ENCODE measurements at regions not wholly inside any gene's neighbourhood (a gene's known extent, or its start where the extent isn't known, plus 50 kb on each side); places are given as distances from the start of the nearest gene placed in this dataset.

GRCh38 chr12:94873734-94874517 is 129.6 kb downstream of the NDUFA12 start:
- H3K36me3 Mint-ChIP-seq (ENCODE audit: low read depth) = no peaks in the 10 kb centered on the region
- H3K4me1 Mint-ChIP-seq = peaks cover 19% of the 10 kb centered on the region
- peak overlapping the region; percentile 20 for H3K4me3 Mint-ChIP-seq
- no peak overlapping the region for H3K27ac Mint-ChIP-seq
- peaks cover 57% of the 10 kb centered on the region for H3K27me3 Mint-ChIP-seq
- ChIA-PET CTCF (interaction anchor here (0.6 kb wide), 1 partner anchor 618 kb away, joined by 4 read pairs; no protein-coding TSS in a partner anchor), POLR2A (interaction anchor here (0.7 kb wide), 1 partner anchor 666 kb away, joined by 3 read pairs; no protein-coding TSS in a partner anchor)
- intact Hi-C loops (cut with DNase I, micrococcal nuclease) = loop anchor here in 1 of 2 experiments (2.0 kb wide), 2 partner anchors 271 to 733 kb away; no protein-coding TSS in a partner anchor
- no peaks in the 10 kb centered on the region for H3K9me3 Mint-ChIP-seq (ENCODE audit: low read depth)
- peak; percentile 11 for DNase-seq
- no peak for ATAC-seq

DNA sequence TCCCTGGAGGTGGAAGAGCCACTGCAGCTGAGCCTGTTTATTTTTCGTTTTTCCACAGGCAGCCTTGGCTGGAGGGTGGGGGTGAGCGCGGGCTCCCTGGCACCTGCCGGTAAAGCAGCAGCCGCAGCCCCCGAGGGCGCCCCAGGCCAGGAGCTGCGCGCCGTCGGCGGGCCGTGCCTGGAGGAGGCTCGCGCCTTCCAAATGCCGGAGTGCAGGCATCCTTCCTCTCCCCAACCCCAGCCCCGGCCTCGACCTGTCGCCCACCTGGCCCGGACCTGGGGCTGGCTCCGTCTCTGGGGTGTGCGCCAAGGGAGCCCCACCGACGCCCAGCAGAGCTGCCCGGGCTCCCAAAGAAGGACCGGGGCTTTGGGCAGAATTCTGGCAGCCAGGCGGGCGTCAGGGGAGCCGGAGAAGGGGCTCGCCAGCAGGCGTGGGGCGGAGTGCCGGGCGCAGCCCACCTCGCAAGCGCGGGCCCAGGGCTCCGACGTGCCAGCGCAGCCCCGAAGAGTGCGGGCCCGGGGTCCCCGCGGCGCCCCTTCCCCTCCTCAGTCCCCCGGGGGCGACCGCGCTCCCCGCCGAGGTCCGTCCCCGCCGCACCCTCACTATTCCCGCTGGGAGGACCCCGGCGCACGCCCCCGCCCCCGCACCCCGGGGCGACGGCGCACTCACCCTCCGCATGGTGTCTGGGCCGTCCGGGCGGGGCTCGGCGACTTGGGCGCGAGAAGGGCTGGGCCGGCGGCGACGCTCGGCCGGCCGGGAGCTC is 130.3 kb downstream of the NDUFA12 start:
- DNase-seq = peak; percentile 14
- no peaks in the 10 kb centered on the region for H3K36me3 Mint-ChIP-seq (ENCODE audit: low read depth)
- peak; percentile 29 for ATAC-seq
- H3K4me3 Mint-ChIP-seq = peak overlapping the region; percentile 25
- H3K4me1 Mint-ChIP-seq = peaks cover 19% of the 10 kb centered on the region
- H3K27me3 Mint-ChIP-seq = peaks cover 59% of the 10 kb centered on the region
- intact Hi-C loops (cut with DNase I, micrococcal nuclease) = no loop called here
- CTCF ChIA-PET = no interaction called here
- H3K27ac Mint-ChIP-seq = no peak overlapping the region
- H3K9me3 Mint-ChIP-seq (ENCODE audit: low read depth) = no peaks in the 10 kb centered on the region
- POLR2A ChIA-PET = no interaction called here

DNA sequence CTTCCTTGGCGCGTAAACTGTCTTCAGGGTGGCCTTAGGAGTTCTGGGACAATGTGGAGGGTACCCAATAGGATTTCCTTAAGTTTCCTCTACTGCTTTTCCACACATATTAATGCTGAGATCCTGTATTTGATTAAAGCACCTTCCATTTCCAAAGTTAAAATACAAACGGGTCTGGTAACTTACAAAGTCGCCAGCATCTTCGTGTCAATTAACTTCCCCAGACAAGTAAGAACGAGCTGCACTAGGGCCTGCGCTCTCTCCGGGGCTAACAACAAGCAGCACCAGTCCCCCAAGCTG is 130.9 kb downstream of the NDUFA12 start:
- Mint-ChIP-seq H3K36me3 (ENCODE audit: low read depth) (no peaks in the 10 kb centered on the region), H3K4me3 (peak overlapping the region; percentile 25), H3K27ac (no peak overlapping the region), H3K27me3 (peaks cover 56% of the 10 kb centered on the region), H3K4me1 (peaks cover 19% of the 10 kb centered on the region), H3K9me3 (ENCODE audit: low read depth) (no peaks in the 10 kb centered on the region)
- ATAC-seq = no peak
- POLR2A ChIA-PET = no interaction called here
- intact Hi-C loops (cut with DNase I, micrococcal nuclease) = no loop called here
- CTCF ChIA-PET = no interaction called here
- DNase-seq = no peak

- H3K36me3 Mint-ChIP-seq (ENCODE audit: low read depth) = no peaks in the 10 kb centered on the region
- ATAC-seq = no peak
- DNase-seq = no peak
- no peak overlapping the region for H3K4me3 Mint-ChIP-seq
- ChIA-PET POLR2A (no interaction called here), CTCF (no interaction called here)
- H3K27ac Mint-ChIP-seq = no peak overlapping the region
- peaks cover 19% of the 10 kb centered on the region for H3K4me1 Mint-ChIP-seq
- H3K27me3 Mint-ChIP-seq = peaks cover 54% of the 10 kb centered on the region
- intact Hi-C loops (cut with DNase I, micrococcal nuclease) = no loop called here
- H3K9me3 Mint-ChIP-seq (ENCODE audit: low read depth) = no peaks in the 10 kb centered on the region
Observed at GRCh38 chr12:94872007-94872653, 131.4 kb downstream of the NDUFA12 start.

GRCh38 chr12:94870511-94870910 is 133.0 kb downstream of the NDUFA12 start:
- Mint-ChIP-seq H3K27me3 (peaks cover 49% of the 10 kb centered on the region), H3K9me3 (ENCODE audit: low read depth) (no peaks in the 10 kb centered on the region), H3K4me3 (no peak overlapping the region), H3K4me1 (peaks cover 16% of the 10 kb centered on the region), H3K36me3 (ENCODE audit: low read depth) (no peaks in the 10 kb centered on the region), H3K27ac (no peak overlapping the region)
- ChIA-PET POLR2A (no interaction called here), CTCF (no interaction called here)
- ATAC-seq = no peak
- DNase-seq = no peak
- intact Hi-C loops (cut with DNase I, micrococcal nuclease) = no loop called here

- Mint-ChIP-seq H3K4me1 (peaks cover 3% of the 10 kb centered on the region), H3K4me3 (no peak overlapping the region), H3K27ac (no peak overlapping the region), H3K27me3 (peaks cover 33% of the 10 kb centered on the region), H3K36me3 (ENCODE audit: low read depth) (no peaks in the 10 kb centered on the region), H3K9me3 (ENCODE audit: low read depth) (no peaks in the 10 kb centered on the region)
- intact Hi-C loops (cut with DNase I, micrococcal nuclease) = no loop called here
- CTCF ChIA-PET = no interaction called here
- DNase-seq (no peak), ATAC-seq (no peak)
- POLR2A ChIA-PET = no interaction called here
Observed at GRCh38 chr12:94868161-94868560, 135.3 kb downstream of the NDUFA12 start.

DNA sequence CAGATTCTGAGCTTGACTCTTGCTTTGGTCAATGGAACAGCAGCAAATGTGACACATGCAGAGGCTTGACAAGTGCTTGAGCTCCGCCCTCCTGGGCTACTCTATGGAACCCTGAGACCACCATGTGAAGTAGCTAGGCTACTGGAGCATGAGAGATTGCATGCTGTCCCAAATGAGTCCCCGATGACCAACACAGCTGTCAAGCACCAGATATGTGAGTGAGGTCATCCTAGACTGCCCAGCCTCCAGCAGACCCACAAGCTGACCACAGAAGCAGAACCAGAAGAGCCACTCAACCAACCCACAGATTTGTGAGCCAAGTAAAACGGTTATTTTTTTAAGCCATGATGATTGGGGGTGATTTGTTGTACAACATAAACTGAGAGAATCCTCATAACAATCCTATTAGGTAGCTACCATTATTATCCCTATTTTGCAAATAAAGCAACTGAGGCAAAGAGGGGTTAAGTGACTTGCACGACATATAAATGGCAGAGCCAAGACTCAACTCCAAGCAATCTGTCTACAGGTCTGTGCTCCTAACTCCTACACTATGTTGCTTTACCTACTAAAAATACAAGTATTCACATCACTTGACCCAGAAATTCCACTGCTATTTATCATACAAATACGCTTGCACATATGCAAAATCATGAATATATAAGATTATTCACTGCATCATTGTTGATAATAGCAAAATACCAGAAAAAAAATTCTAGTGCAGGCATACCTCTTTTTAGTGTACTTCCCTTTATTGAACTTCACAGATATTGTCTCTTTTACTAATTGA is 136.2 kb downstream of the NDUFA12 start:
- intact Hi-C loops (cut with DNase I, micrococcal nuclease) = no loop called here
- POLR2A ChIA-PET = no interaction called here
- no peak for ATAC-seq

GRCh38 chr12:94864987-94865386 is 138.5 kb downstream of the NDUFA12 start:
- H3K27me3 Mint-ChIP-seq = peaks cover 15% of the 10 kb centered on the region
- no peak overlapping the region for H3K4me3 Mint-ChIP-seq
- H3K27ac Mint-ChIP-seq = no peak overlapping the region
- ATAC-seq (no peak), DNase-seq (no peak)
- no peaks in the 10 kb centered on the region for H3K9me3 Mint-ChIP-seq (ENCODE audit: low read depth)
- H3K36me3 Mint-ChIP-seq (ENCODE audit: low read depth) = no peaks in the 10 kb centered on the region
- intact Hi-C loops (cut with DNase I, micrococcal nuclease) = no loop called here
- ChIA-PET CTCF (interaction anchor here (0.6 kb wide), 1 partner anchor 27 kb away, joined by 3 read pairs; no protein-coding TSS in a partner anchor), POLR2A (no interaction called here)
- no peaks in the 10 kb centered on the region for H3K4me1 Mint-ChIP-seq

More for the DNA sequence above, 136.2 kb downstream of the NDUFA12 start:
- Mint-ChIP-seq H3K36me3 (ENCODE audit: low read depth) (no peaks in the 10 kb centered on the region), H3K4me1 (no peaks in the 10 kb centered on the region), H3K4me3 (no peak overlapping the region), H3K9me3 (ENCODE audit: low read depth) (no peaks in the 10 kb centered on the region), H3K27me3 (peaks cover 28% of the 10 kb centered on the region), H3K27ac (no peak overlapping the region)
- CTCF ChIA-PET = no interaction called here
- DNase-seq = no peak

GRCh38 chr12:94863321-94864035 is 140.0 kb downstream of the NDUFA12 start:
- no peak for ATAC-seq
- ChIA-PET POLR2A (no interaction called here), CTCF (no interaction called here)
- H3K4me1 Mint-ChIP-seq = no peaks in the 10 kb centered on the region
- no peak overlapping the region for H3K27ac Mint-ChIP-seq
- H3K9me3 Mint-ChIP-seq (ENCODE audit: low read depth) = no peaks in the 10 kb centered on the region
- no peak for DNase-seq
- H3K4me3 Mint-ChIP-seq = no peak overlapping the region
- no peaks in the 10 kb centered on the region for H3K36me3 Mint-ChIP-seq (ENCODE audit: low read depth)
- intact Hi-C loops (cut with DNase I, micrococcal nuclease) = no loop called here
- peaks cover 6% of the 10 kb centered on the region for H3K27me3 Mint-ChIP-seq

DNA sequence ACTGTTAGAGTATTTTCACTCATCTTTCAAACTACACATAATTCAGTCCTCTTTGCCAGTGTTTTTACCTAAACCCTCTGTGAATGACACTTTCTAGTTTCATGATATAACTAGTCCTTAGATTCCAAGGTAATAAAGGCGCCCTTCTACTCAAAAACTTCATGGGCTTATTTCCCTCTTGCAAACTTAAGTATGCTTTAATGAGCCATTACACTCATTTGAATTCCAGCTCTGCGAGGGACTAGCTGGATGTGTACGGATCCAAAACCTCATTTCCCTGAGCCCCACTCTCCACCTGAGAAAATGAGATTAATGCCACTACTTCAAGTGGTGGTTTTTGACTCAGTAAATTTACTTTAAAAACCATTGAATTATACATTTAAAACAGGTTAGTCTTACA is 141.1 kb downstream of the NDUFA12 start:
- DNase-seq = no peak
- no peaks in the 10 kb centered on the region for H3K4me1 Mint-ChIP-seq
- CTCF ChIA-PET = no interaction called here
- peaks cover 12% of the 10 kb centered on the region for H3K27me3 Mint-ChIP-seq
- H3K9me3 Mint-ChIP-seq (ENCODE audit: low read depth) = no peaks in the 10 kb centered on the region
- no peaks in the 10 kb centered on the region for H3K36me3 Mint-ChIP-seq (ENCODE audit: low read depth)
- ATAC-seq = no peak
- intact Hi-C loops (cut with DNase I, micrococcal nuclease) = no loop called here
- H3K4me3 Mint-ChIP-seq = no peak overlapping the region
- POLR2A ChIA-PET = no interaction called here
- no peak overlapping the region for H3K27ac Mint-ChIP-seq

DNA sequence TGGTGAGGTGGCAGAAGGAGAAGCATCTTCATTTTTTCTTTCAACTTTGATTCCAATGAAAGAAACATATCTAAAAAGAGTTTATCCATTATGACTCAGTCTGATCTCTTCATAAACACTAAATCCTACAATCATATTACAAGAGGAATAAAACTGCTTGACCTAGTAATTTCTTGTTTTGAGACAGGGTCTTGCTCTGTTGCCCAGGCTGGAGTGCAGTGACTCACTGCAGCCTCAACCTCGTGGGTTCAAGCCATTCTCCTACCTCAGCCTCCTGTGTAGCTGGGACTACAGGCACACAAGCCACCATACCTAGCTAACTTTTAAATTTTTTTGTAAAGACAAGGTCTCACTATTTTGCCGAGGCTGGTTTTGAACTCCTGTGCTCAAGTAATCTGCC is 147.2 kb downstream of the NDUFA12 start:
- DNase-seq (no peak), ATAC-seq (no peak)
- Mint-ChIP-seq H3K27ac (no peak overlapping the region), H3K9me3 (ENCODE audit: low read depth) (no peaks in the 10 kb centered on the region), H3K4me3 (no peak overlapping the region), H3K36me3 (ENCODE audit: low read depth) (no peaks in the 10 kb centered on the region), H3K27me3 (peaks cover 10% of the 10 kb centered on the region), H3K4me1 (no peaks in the 10 kb centered on the region)
- intact Hi-C loops (cut with DNase I, micrococcal nuclease) = no loop called here
- POLR2A ChIA-PET = no interaction called here
- CTCF ChIA-PET = no interaction called here
